Type B pancreatic cell (in vitro differentiated cells): ENCODE measurements at regions not wholly inside any gene's neighbourhood (a gene's known extent, or its start where the extent isn't known, plus 50 kb on each side); places are given as distances from the start of the nearest gene placed in this dataset.

Source experiments
- DNase-seq: peaks from one replicate; pipeline ENCODE4 v3.0.0; 2021; ENCODE audit warnings: mixed read lengths; ENCODE audit not compliant: unreplicated experiment; ENCODE audit errors: extremely low spot score
- H3K27ac Mint-ChIP-seq: 2 replicates; pipeline ENCODE4 v1.8.0; 2021; ENCODE audit warnings: mild to moderate bottlenecking, mixed read lengths
- H3K27me3 Mint-ChIP-seq: 2 replicates; pipeline ENCODE4 v1.8.0; 2021; ENCODE audit warnings: mixed read lengths
- H3K36me3 Mint-ChIP-seq: 2 replicates; pipeline ENCODE4 v1.8.0; 2021; ENCODE audit warnings: mixed read lengths
- H3K4me1 Mint-ChIP-seq: one replicate; pipeline ENCODE4 v1.8.0; 2021; ENCODE audit warnings: mixed read lengths; ENCODE audit not compliant: unreplicated experiment
- H3K4me3 Mint-ChIP-seq: 2 replicates; pipeline ENCODE4 v1.8.0; 2021; ENCODE audit warnings: mild to moderate bottlenecking, mixed read lengths
- H3K9me3 Mint-ChIP-seq: 2 replicates; pipeline ENCODE4 v1.8.0; 2021; ENCODE audit warnings: mixed read lengths
- CTCF ChIP-seq: fragments of 200-600 bp; sonication (generic); conservative IDR thresholded peaks from 2 replicates; pipeline ENCODE4 v1.5.0; 2021; ENCODE audit warnings: antibody characterized with exemption, mild to moderate bottlenecking

- Mint-ChIP-seq H3K9me3 (no peaks in the 10 kb centered on the region), H3K4me1 (peaks cover 12% of the 10 kb centered on the region), H3K4me3 (no peak overlapping the region), H3K36me3 (no peaks in the 10 kb centered on the region), H3K27ac (no peak overlapping the region), H3K27me3 (peaks cover 3% of the 10 kb centered on the region)
- no peak for TF ChIP-seq CTCF
- no peak for DNase-seq
Measured at GRCh38 chr15:47650564-47650963, 66.7 kb upstream of the SEMA6D start.

- TF ChIP-seq CTCF: no peak
- Mint-ChIP-seq H3K4me1 (peaks cover 12% of the 10 kb centered on the region), H3K4me3 (no peak overlapping the region), H3K27ac (no peak overlapping the region), H3K36me3 (no peaks in the 10 kb centered on the region), H3K9me3 (no peaks in the 10 kb centered on the region), H3K27me3 (peaks cover 3% of the 10 kb centered on the region)
- DNase-seq: no peak
Measured at GRCh38 chr15:47652328-47652727, 65.0 kb upstream of the SEMA6D start.

GRCh38 chr15:47652844-47653243, 64.5 kb upstream of the SEMA6D start:
- Mint-ChIP-seq H3K4me1 (peaks cover 12% of the 10 kb centered on the region), H3K9me3 (no peaks in the 10 kb centered on the region), H3K4me3 (no peak overlapping the region), H3K36me3 (no peaks in the 10 kb centered on the region), H3K27me3 (peaks cover 3% of the 10 kb centered on the region), H3K27ac (no peak overlapping the region)
- no peak for TF ChIP-seq CTCF
- DNase-seq: no peak

GRCh38 chr15:47661661-47662180, 55.6 kb upstream of the SEMA6D start:
- H3K4me3 Mint-ChIP-seq: no peak overlapping the region
- no peak for DNase-seq
- no peaks in the 10 kb centered on the region for H3K4me1 Mint-ChIP-seq
- no peaks in the 10 kb centered on the region for H3K27me3 Mint-ChIP-seq
- H3K36me3 Mint-ChIP-seq: no peaks in the 10 kb centered on the region
- no peak overlapping the region for H3K27ac Mint-ChIP-seq
- TF ChIP-seq CTCF: no peak
- no peaks in the 10 kb centered on the region for H3K9me3 Mint-ChIP-seq

GRCh38 chr15:47663101-47663500, 54.2 kb upstream of the SEMA6D start:
- Mint-ChIP-seq H3K4me1 (no peaks in the 10 kb centered on the region), H3K9me3 (no peaks in the 10 kb centered on the region), H3K36me3 (no peaks in the 10 kb centered on the region), H3K4me3 (no peak overlapping the region), H3K27ac (no peak overlapping the region), H3K27me3 (no peaks in the 10 kb centered on the region)
- no peak for TF ChIP-seq CTCF
- DNase-seq: no peak
